Left ventricle myocardium inferior (tissue), 1 donor: ENCODE measurements at regions not wholly inside any gene's neighbourhood (a gene's known extent, or its start where the extent isn't known, plus 50 kb on each side); places are given as distances from the start of the nearest gene placed in this dataset.

Source experiments
- DNase-seq: peaks from one replicate; pipeline ENCODE4 v3.0.0-alpha.2; 2020
- H3K27ac ChIP-seq: fragments of 200-600 bp; replicated peaks from 2 replicates; pipeline ENCODE4 v1.8.0; 2021
- H3K27me3 ChIP-seq: fragments of 200-600 bp; 2 replicates; pipeline ENCODE4 v1.8.0; 2021; ENCODE audit warnings: low read depth
- H3K36me3 ChIP-seq: fragments of 200-600 bp; 2 replicates; pipeline ENCODE4 v1.8.0; 2021
- H3K4me1 ChIP-seq: fragments of 200-600 bp; 2 replicates; pipeline ENCODE4 v1.8.0; 2021
- H3K4me3 ChIP-seq: fragments of 200-600 bp; 2 replicates; pipeline ENCODE4 v1.8.0; 2021; ENCODE audit warnings: mild to moderate bottlenecking, moderate library complexity
- H3K9me3 ChIP-seq: fragments of 200-600 bp; replicated peaks from 2 replicates; pipeline ENCODE4 v1.8.0; 2021
- CTCF ChIP-seq: fragments of 200-600 bp; IDR thresholded peaks from 2 replicates; pipeline ENCODE4 v1.8.0; 2021; ENCODE audit warnings: antibody characterized with exemption, mild to moderate bottlenecking, borderline replicate concordance
- intact Hi-C: fragments of 100-400 bp; cut with micrococcal nuclease; formaldehyde crosslinking; loops from one replicate; pipeline ENCODE4 v1.11.0; 2022
- donor health status: DM: no; HTN: yes; CAD: no; lungs with severe emphysema.

- no peak overlapping the region for H3K4me3 ChIP-seq
- no peaks in the 10 kb centered on the region for H3K9me3 ChIP-seq
- H3K4me1 ChIP-seq = no peaks in the 10 kb centered on the region
- no peak for TF ChIP-seq CTCF
- DNase-seq = no peak
- peaks cover 49% of the 10 kb centered on the region for H3K27me3 ChIP-seq
- H3K27ac ChIP-seq = no peak overlapping the region
- H3K36me3 ChIP-seq = no peaks in the 10 kb centered on the region
- intact Hi-C loops = no loop called here
Observed at GRCh38 chr12:115577401-115577800, 700.1 kb downstream of the MED13L start.

DNA sequence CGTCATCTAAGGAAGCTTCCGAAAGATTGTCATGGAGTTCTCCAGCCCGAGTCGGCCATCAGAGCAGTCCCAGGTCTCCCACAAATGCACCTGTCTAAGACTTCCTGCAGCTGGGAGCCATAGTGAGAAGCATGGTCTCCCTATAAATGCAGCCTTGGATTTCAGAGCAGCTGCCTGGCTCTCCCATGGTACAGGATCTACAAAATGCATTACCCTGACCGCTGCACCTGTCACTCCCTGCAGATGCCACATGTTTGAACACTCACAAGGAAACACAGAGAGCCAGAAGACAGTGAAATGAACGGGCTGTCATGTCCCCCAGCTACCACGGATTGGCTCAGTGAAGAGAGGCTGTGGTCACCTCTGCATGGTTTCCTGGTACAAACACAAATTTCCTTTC, 702.7 kb downstream of the MED13L start:
- no peak for TF ChIP-seq CTCF
- H3K36me3 ChIP-seq = no peaks in the 10 kb centered on the region

GRCh38 chr12:115572440-115572839, 705.1 kb downstream of the MED13L start:
- DNase-seq = no peak
- Histone ChIP-seq H3K9me3 (no peaks in the 10 kb centered on the region), H3K27ac (no peak overlapping the region), H3K36me3 (no peaks in the 10 kb centered on the region), H3K27me3 (peaks cover 37% of the 10 kb centered on the region), H3K4me3 (no peak overlapping the region), H3K4me1 (no peaks in the 10 kb centered on the region)
- intact Hi-C loops = no loop called here
- TF ChIP-seq CTCF = no peak

More for the DNA sequence above, 702.7 kb downstream of the MED13L start:
- no peak overlapping the region for H3K4me3 ChIP-seq
- DNase-seq = no peak
- H3K27me3 ChIP-seq = peaks cover 45% of the 10 kb centered on the region
- H3K4me1 ChIP-seq = no peaks in the 10 kb centered on the region
- H3K9me3 ChIP-seq = no peaks in the 10 kb centered on the region
- H3K27ac ChIP-seq = no peak overlapping the region
- intact Hi-C loops = no loop called here

- intact Hi-C loops = no loop called here
- no peaks in the 10 kb centered on the region for H3K9me3 ChIP-seq
- H3K27ac ChIP-seq = no peak overlapping the region
- no peak overlapping the region for H3K4me3 ChIP-seq
- peaks cover 32% of the 10 kb centered on the region for H3K27me3 ChIP-seq
- DNase-seq = no peak
- no peaks in the 10 kb centered on the region for H3K4me1 ChIP-seq
- no peaks in the 10 kb centered on the region for H3K36me3 ChIP-seq
- TF ChIP-seq CTCF = no peak
Observed at GRCh38 chr12:115571446-115571845, 706.0 kb downstream of the MED13L start.

DNA sequence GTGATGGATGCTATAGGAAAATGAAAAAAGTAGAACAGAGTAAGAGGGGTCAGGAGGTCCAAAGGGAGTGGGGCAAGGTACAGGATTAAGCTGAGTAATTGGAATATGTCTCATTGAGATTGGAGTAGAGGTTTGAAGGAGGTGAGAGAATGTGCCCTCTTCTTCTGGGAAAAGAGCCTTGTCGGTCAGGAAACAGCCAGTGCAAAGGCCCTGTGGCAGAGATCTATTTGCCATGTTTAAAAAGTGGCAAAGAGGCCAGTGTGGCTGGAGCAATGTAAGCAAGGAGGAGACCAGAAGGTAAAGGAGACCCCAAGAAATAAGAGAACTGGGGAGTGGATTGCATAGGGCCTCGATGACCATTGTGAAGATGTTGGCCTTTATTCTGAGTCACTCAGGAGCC, 706.5 kb downstream of the MED13L start:
- Histone ChIP-seq H3K9me3 (no peaks in the 10 kb centered on the region), H3K36me3 (no peaks in the 10 kb centered on the region), H3K27ac (no peak overlapping the region), H3K4me1 (no peaks in the 10 kb centered on the region), H3K27me3 (peaks cover 29% of the 10 kb centered on the region), H3K4me3 (no peak overlapping the region)
- intact Hi-C loops = no loop called here
- TF ChIP-seq CTCF = no peak
- DNase-seq = no peak
